Testis (tissue), 2 donors: ENCODE measurements at regions not wholly inside any gene's neighbourhood (a gene's known extent, or its start where the extent isn't known, plus 50 kb on each side); places are given as distances from the start of the nearest gene placed in this dataset.

Experiments used
- DNase-seq: peaks from one replicate; pipeline ENCODE4 v3.0.0-alpha.2; 2019
- H3K27ac ChIP-seq, 2 donors: fragments of 200-600 bp; sonication (generic); one replicate each; pipeline ENCODE4 v1.5.1; 2019
- H3K27me3 ChIP-seq: fragments of 200-600 bp; sonication (generic); one replicate; pipeline ENCODE4 v1.5.1; 2019
- H3K36me3 ChIP-seq: fragments of 200-600 bp; sonication (generic); one replicate; pipeline ENCODE4 v1.5.1; 2017; ENCODE audit warnings: low read depth; ENCODE audit errors: missing control alignments
- H3K4me1 ChIP-seq: fragments of 200-600 bp; sonication (generic); one replicate; pipeline ENCODE4 v1.5.1; 2019
- H3K4me3 ChIP-seq, 2 donors: fragments of 200-600 bp; sonication (generic); one replicate each; pipeline ENCODE4 v1.5.1; 2017 to 2019
- H3K9me3 ChIP-seq: fragments of 200-600 bp; sonication (generic); one replicate; pipeline ENCODE4 v1.5.1; 2017
- POLR2A ChIP-seq: fragments of 450-650 bp; IDR thresholded peaks from one replicate; pipeline ENCODE4 v1.6.1; 2017; ENCODE audit warnings: antibody characterized with exemption, mild to moderate bottlenecking, moderate library complexity
- WGBS, 2 donors: methylation state at CpG; one replicate each; pipeline ENCODE4 v1.1.5; 2018; 5-methylcytosine and 5-hydroxymethylcytosine counted together
- intact Hi-C: fragments of 100-400 bp; cut with DNase I; formaldehyde crosslinking; loops from one replicate; pipeline ENCODE4 v1.15.1; 2023; ENCODE audit warnings: low total_unique reads
- TF ChIP-seq, protein P1 (sequence below), 3 experiments: fragments of 450-650 bp in 2 of 3; fragments of 200-600 bp in 1 of 3; sonication (generic) in 1 of 3; IDR thresholded peaks; one replicate each; pipeline ENCODE4 v1.5.1; 2016 to 2019; ENCODE audit warnings: antibody characterized with exemption in 3 of 3, mild to moderate bottlenecking in 2 of 3, moderate library complexity in 1 of 3

DNA sequence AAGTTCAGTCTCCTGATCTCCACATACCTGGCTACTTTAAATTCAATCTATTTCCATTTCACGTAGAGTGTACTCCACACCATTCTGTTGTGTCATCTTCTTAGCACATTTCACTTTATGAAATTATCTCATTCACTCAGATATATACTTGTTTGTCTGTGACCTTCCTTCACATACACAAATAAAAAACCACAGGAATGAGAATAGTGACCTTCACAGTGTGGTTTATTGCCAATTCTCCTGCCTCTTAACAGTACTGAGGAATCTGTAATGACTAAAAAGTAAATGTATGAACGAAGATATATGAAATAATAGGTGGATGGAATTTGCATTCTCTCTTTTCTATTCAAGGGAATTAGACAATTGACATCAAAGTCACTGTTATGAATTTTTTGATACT, 183.9 kb upstream of the PCDH7 start:
- no peak for TF ChIP-seq POLR2A
- TF ChIP-seq, protein P1, sequence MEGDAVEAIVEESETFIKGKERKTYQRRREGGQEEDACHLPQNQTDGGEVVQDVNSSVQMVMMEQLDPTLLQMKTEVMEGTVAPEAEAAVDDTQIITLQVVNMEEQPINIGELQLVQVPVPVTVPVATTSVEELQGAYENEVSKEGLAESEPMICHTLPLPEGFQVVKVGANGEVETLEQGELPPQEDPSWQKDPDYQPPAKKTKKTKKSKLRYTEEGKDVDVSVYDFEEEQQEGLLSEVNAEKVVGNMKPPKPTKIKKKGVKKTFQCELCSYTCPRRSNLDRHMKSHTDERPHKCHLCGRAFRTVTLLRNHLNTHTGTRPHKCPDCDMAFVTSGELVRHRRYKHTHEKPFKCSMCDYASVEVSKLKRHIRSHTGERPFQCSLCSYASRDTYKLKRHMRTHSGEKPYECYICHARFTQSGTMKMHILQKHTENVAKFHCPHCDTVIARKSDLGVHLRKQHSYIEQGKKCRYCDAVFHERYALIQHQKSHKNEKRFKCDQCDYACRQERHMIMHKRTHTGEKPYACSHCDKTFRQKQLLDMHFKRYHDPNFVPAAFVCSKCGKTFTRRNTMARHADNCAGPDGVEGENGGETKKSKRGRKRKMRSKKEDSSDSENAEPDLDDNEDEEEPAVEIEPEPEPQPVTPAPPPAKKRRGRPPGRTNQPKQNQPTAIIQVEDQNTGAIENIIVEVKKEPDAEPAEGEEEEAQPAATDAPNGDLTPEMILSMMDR (IDR thresholded peaks at IDR 0.05), result no peak
- no peaks in the 10 kb centered on the region for H3K9me3 ChIP-seq
- H3K27me3 ChIP-seq, result no peaks in the 10 kb centered on the region
- DNase-seq, result no peak
- H3K36me3 ChIP-seq, result no peaks in the 10 kb centered on the region
- WGBS, 2 donors, result 39 to 43% methylated on average over 2 of the region's 2 CpGs
- no peaks in the 10 kb centered on the region for H3K4me1 ChIP-seq
- no peak overlapping the region for H3K27ac ChIP-seq
- no peak overlapping the region for H3K4me3 ChIP-seq
- intact Hi-C loops, result no loop called here

DNA sequence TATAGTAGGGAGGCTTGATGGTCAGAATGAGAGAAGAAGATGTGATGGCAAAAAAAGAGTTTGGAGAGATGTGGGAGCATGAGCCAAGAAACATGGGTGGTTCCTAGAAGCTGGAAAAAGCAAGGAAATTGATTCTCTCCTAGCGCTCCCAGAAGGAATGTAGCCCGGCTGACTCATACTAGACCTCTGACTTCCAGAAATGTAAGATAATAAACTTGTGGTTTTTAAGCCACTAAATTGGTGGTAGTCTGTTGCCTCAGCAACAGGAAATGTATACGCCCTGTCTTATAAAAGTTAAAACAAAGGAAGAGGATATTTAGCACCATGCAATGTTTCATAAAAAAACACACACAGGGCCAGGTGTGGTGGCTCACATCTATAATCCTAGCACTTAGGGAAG, 182.7 kb upstream of the PCDH7 start:
- no peak for DNase-seq
- no peak for TF ChIP-seq POLR2A
- TF ChIP-seq, protein P1 (IDR thresholded peaks at IDR 0.05), result no peak

DNA sequence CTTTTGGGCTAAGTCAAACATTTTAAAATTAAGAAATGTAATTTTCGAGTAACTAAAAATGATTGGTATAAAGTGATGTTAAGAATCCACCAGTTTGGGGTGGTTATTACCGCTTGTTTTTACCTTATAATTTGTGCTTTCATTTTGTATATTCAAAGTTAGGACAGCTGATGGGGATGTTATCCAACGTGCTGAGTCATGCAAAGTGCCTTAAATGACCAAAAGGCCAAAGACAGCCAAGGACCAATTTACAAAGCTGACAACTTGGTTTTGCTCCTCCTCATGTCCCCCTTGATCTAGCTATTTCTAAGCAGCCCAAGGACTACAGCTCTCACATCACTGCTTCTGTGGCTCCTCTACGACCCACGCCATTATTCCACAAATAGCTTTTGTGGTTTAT, 181.4 kb upstream of the PCDH7 start:
- Histone ChIP-seq H3K9me3 (no peaks in the 10 kb centered on the region), H3K4me1 (no peaks in the 10 kb centered on the region), H3K27me3 (no peaks in the 10 kb centered on the region), H3K4me3 (no peak overlapping the region), H3K27ac (no peak overlapping the region), H3K36me3 (no peaks in the 10 kb centered on the region)
- TF ChIP-seq, protein P1 (IDR thresholded peaks at IDR 0.05), result no peak
- no peak for TF ChIP-seq POLR2A
- intact Hi-C loops, result no loop called here
- no peak for DNase-seq
- 78% methylated on average over 5 of the region's 5 CpGs for WGBS, 2 donors

More for the DNA sequence above, 182.7 kb upstream of the PCDH7 start:
- no peaks in the 10 kb centered on the region for H3K36me3 ChIP-seq
- H3K4me1 ChIP-seq, result no peaks in the 10 kb centered on the region
- intact Hi-C loops, result no loop called here
- H3K27ac ChIP-seq, result no peak overlapping the region
- no peaks in the 10 kb centered on the region for H3K9me3 ChIP-seq
- H3K27me3 ChIP-seq, result no peaks in the 10 kb centered on the region
- no peak overlapping the region for H3K4me3 ChIP-seq
- 62 to 67% methylated on average over 3 of the region's 3 CpGs for WGBS, 2 donors

GRCh38 chr4:30543057-30543456, 177.1 kb upstream of the PCDH7 start:
- Histone ChIP-seq H3K36me3 (no peaks in the 10 kb centered on the region), H3K9me3 (no peaks in the 10 kb centered on the region), H3K4me3 (no peak overlapping the region), H3K4me1 (no peaks in the 10 kb centered on the region), H3K27me3 (no peaks in the 10 kb centered on the region), H3K27ac (no peak overlapping the region)
- intact Hi-C loops, result no loop called here
- whole genome bisulfite sequencing, 2 donors, result 83 to 100% methylated on average over 1 of the region's 1 CpG
- DNase-seq, result no peak
- no peak for TF ChIP-seq POLR2A
- TF ChIP-seq, protein P1 (IDR thresholded peaks at IDR 0.05), result no peak

DNA sequence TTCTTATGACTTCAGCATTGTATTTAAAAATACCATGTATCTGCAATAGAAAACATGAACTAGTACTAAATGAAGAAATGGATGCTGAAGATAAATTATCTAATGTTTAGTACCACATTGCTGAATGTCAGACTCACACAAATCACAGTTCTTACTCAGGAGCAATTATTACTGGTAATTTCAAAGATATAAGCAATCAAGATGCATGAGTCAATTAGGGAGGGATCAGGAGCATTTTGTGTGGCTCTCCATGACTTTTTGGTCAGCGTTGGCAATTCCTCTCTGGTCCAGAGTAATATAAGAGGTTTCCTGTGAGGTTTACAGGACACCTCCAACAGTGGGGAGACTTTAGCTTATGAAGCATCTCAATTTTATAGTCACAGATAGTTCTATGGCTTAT, 167.0 kb upstream of the PCDH7 start:
- Histone ChIP-seq H3K9me3 (no peaks in the 10 kb centered on the region), H3K4me3 (no peak overlapping the region), H3K27me3 (no peaks in the 10 kb centered on the region), H3K36me3 (no peaks in the 10 kb centered on the region), H3K4me1 (no peaks in the 10 kb centered on the region), H3K27ac (no peak overlapping the region)
- intact Hi-C loops, result no loop called here
- WGBS, 2 donors, result 73 to 92% methylated on average over 1 of the region's 1 CpG
- no peak for DNase-seq
- TF ChIP-seq POLR2A, result no peak
- TF ChIP-seq, protein P1 (IDR thresholded peaks at IDR 0.05), result no peak
